Thoracic aorta (tissue), 2 donors: ENCODE measurements at regions not wholly inside any gene's neighbourhood (a gene's known extent, or its start where the extent isn't known, plus 50 kb on each side); places are given as distances from the start of the nearest gene placed in this dataset.
"Not testable (repeated sequence)": the region's sequence is repeated elsewhere in the genome, so short reads cannot be mapped to it uniquely, and the experiment has no call there.

ENCODE experiments used
- ATAC-seq: fragments of 150-250 bp; one replicate; pipeline ENCODE4 v1.8.0; 2017; ENCODE audit warnings: low read depth; ENCODE audit not compliant: insufficient number of reproducible peaks, low FRiP score
- DNase-seq: peaks from one replicate; pipeline ENCODE4 v3.0.0-alpha.2; 2020; ENCODE audit warnings: low spot score
- H3K27ac ChIP-seq, 2 donors: fragments of 200-600 bp; sonication (generic); 1 replicate in 1 of 2; 2 replicates in 1 of 2; pipeline ENCODE4 v1.5.1; 2016; ENCODE audit warnings: mild to moderate bottlenecking in 2 of 2, moderate library complexity in 2 of 2
- H3K27me3 ChIP-seq: fragments of 200-600 bp; sonication (generic); replicated peaks from 2 replicates; pipeline ENCODE4 v1.6.0; 2016; ENCODE audit warnings: mild to moderate bottlenecking; ENCODE audit not compliant: insufficient read depth
- H3K36me3 ChIP-seq: fragments of 200-600 bp; sonication (generic); one replicate; pipeline ENCODE4 v1.5.1; 2016
- H3K4me1 ChIP-seq, 2 donors: fragments of 200-600 bp; sonication (generic); 1 replicate in 1 of 2; 2 replicates in 1 of 2; pipeline versions ENCODE4 v1.5.1 to v1.6.0; 2016; ENCODE audit warnings: low read depth in 2 of 2, mild to moderate bottlenecking in 1 of 2; ENCODE audit not compliant: control insufficient read depth in 1 of 2
- H3K4me3 ChIP-seq: fragments of 200-600 bp; sonication (generic); 2 replicates; pipeline ENCODE4 v1.5.1; 2016; ENCODE audit warnings: mild to moderate bottlenecking
- H3K9me3 ChIP-seq: fragments of 200-600 bp; sonication (generic); 2 replicates; pipeline ENCODE4 v1.5.1; 2016
- TF ChIP-seq, protein P1 (sequence below): fragments of 200-600 bp; sonication (generic); IDR thresholded peaks from one replicate; pipeline ENCODE4 v1.5.1; 2019; ENCODE audit warnings: antibody characterized with exemption

- Histone ChIP-seq H3K9me3 (no peaks in the 10 kb centered on the region), H3K36me3 (no peaks in the 10 kb centered on the region), H3K27ac (no peak overlapping the region), H3K27me3 (no peaks in the 10 kb centered on the region), H3K4me3 (no peak overlapping the region), H3K4me1 (no peaks in the 10 kb centered on the region)
- DNase-seq (no peak), ATAC-seq (no peak)
- TF ChIP-seq, protein P1, sequence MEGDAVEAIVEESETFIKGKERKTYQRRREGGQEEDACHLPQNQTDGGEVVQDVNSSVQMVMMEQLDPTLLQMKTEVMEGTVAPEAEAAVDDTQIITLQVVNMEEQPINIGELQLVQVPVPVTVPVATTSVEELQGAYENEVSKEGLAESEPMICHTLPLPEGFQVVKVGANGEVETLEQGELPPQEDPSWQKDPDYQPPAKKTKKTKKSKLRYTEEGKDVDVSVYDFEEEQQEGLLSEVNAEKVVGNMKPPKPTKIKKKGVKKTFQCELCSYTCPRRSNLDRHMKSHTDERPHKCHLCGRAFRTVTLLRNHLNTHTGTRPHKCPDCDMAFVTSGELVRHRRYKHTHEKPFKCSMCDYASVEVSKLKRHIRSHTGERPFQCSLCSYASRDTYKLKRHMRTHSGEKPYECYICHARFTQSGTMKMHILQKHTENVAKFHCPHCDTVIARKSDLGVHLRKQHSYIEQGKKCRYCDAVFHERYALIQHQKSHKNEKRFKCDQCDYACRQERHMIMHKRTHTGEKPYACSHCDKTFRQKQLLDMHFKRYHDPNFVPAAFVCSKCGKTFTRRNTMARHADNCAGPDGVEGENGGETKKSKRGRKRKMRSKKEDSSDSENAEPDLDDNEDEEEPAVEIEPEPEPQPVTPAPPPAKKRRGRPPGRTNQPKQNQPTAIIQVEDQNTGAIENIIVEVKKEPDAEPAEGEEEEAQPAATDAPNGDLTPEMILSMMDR = no peak
These were observed 135.7 kb upstream of the PITX1 start for GRCh38 chr5:135169753-135170152.

DNA sequence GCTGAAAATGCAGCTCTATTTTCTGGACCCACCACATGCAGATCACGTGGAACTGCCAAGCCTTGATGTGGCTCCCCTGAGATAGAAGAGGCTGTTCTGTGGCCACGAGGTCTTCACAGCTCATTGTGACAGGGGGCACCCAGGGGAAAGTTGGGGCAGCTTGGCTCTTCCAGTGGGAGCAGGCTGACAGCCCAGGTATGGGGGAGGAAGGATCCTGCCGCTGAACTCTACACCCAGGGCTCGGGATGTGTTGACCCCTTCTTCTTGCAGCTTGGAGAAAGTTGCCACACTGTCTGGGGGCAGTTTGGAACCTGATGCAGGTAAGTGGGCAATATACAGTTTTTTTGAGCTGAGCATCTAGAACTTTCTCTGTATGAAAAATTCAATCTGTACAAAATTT lies 133.6 kb upstream of the PITX1 start:
- TF ChIP-seq, protein P1 = no peak
- Histone ChIP-seq H3K27ac (no peak overlapping the region), H3K4me1 (no peaks in the 10 kb centered on the region), H3K27me3 (no peaks in the 10 kb centered on the region), H3K36me3 (no peaks in the 10 kb centered on the region), H3K4me3 (no peak overlapping the region), H3K9me3 (no peaks in the 10 kb centered on the region)
- DNase-seq = no peak
- no peak for ATAC-seq

- H3K4me3 ChIP-seq, ATAC-seq, H3K27me3 ChIP-seq, H3K27ac ChIP-seq, H3K9me3 ChIP-seq, H3K4me1 ChIP-seq, DNase-seq, H3K36me3 ChIP-seq: not testable (repeated sequence)
These were observed 131.0 kb upstream of the PITX1 start for GRCh38 chr5:135164873-135165614.

DNA sequence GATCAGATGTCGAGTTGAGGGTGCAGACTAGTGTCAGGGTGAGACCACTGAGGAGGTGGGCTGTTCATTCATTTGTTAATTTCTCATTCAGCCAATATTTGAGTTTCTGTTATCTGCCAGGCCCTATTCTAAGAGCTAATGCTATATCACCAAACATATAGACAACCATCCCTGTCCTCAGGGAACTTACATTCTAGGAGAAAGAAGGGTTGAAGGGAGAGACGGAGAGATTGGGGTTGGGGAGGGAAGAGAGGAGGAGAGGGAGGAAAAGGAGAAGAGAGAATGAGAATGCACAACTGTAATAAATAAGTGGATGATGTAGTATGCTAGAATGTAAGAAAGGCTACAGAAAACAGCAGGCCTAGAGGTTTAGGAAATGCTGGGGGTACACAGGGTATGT lies 129.9 kb upstream of the PITX1 start:
- Histone ChIP-seq H3K4me3 (no peak overlapping the region), H3K4me1 (no peaks in the 10 kb centered on the region), H3K36me3 (no peaks in the 10 kb centered on the region), H3K9me3 (peaks cover 2% of the 10 kb centered on the region), H3K27me3 (no peaks in the 10 kb centered on the region), H3K27ac (no peak overlapping the region)
- DNase-seq = no peak
- ATAC-seq = no peak
- TF ChIP-seq, protein P1 = no peak

- Histone ChIP-seq H3K27me3 (no peaks in the 10 kb centered on the region), H3K36me3 (no peaks in the 10 kb centered on the region), H3K4me3 (no peak overlapping the region), H3K4me1 (no peaks in the 10 kb centered on the region), H3K9me3 (peaks cover 6% of the 10 kb centered on the region), H3K27ac (no peak overlapping the region)
- no peak for DNase-seq
- ATAC-seq = no peak
- TF ChIP-seq, protein P1 = no peak
These were observed 129.4 kb upstream of the PITX1 start for GRCh38 chr5:135163391-135163790.
